Suprapubic skin (tissue), 4 donors: ENCODE measurements at regions not wholly inside any gene's neighbourhood (a gene's known extent, or its start where the extent isn't known, plus 50 kb on each side); places are given as distances from the start of the nearest gene placed in this dataset.
"Not testable (repeated sequence)": the region's sequence is repeated elsewhere in the genome, so short reads cannot be mapped to it uniquely, and the experiment has no call there.

Experiments
- DNase-seq, 2 donors: peaks; one replicate each; pipeline ENCODE4 v3.0.0-alpha.2; 2019; ENCODE audit warnings: low spot score in 2 of 2
- H3K27ac ChIP-seq: fragments of 200-600 bp; sonication (generic); one replicate; pipeline ENCODE4 v1.5.1; 2019
- H3K27me3 ChIP-seq: fragments of 200-600 bp; sonication (generic); one replicate; pipeline ENCODE4 v1.5.1; 2019
- H3K36me3 ChIP-seq: fragments of 200-600 bp; sonication (generic); one replicate; pipeline ENCODE4 v1.5.1; 2019
- H3K4me1 ChIP-seq: fragments of 200-600 bp; sonication (generic); one replicate; pipeline ENCODE4 v1.5.1; 2019
- H3K4me3 ChIP-seq: fragments of 200-600 bp; sonication (generic); one replicate; pipeline ENCODE4 v1.5.1; 2019; ENCODE audit warnings: mild to moderate bottlenecking
- H3K9me3 ChIP-seq: fragments of 200-600 bp; sonication (generic); one replicate; pipeline ENCODE4 v1.5.1; 2019
- CTCF ChIP-seq, 2 donors: fragments of 200-600 bp in 1 of 2; fragments of 450-650 bp in 1 of 2; sonication (generic) in 1 of 2; IDR thresholded peaks; one replicate each; pipeline ENCODE4 v1.5.1; 2016 to 2019; ENCODE audit warnings: antibody characterized with exemption in 2 of 2, mild to moderate bottlenecking in 1 of 2, moderate library complexity in 1 of 2
- EP300 ChIP-seq: sonication (generic); formaldehyde crosslinking; IDR thresholded peaks from one replicate; pipeline ENCODE4 v1.6.1; 2017; ENCODE audit warnings: antibody characterized with exemption
- POLR2A ChIP-seq, 2 donors: fragments of 450-650 bp; IDR thresholded peaks; one replicate each; pipeline ENCODE4 v1.6.1; 2017; ENCODE audit warnings: antibody characterized with exemption in 2 of 2, mild to moderate bottlenecking in 2 of 2, moderate library complexity in 2 of 2
- POLR2AphosphoS5 ChIP-seq, 3 donors: sonication (generic); formaldehyde crosslinking; IDR thresholded peaks; one replicate each; pipeline ENCODE4 v1.6.1; 2017; ENCODE audit warnings: antibody characterized with exemption in 3 of 3
- WGBS: methylation state at CpG from one replicate; pipeline ENCODE4 v1.1.5; 2018; 5-methylcytosine and 5-hydroxymethylcytosine counted together

GRCh38 chr15:62254137-62254934 lies 89.3 kb upstream of the C2CD4B start:
- DNase-seq = peak in 1 of 2 donors; percentile 72
- Histone ChIP-seq H3K27ac (no peak overlapping the region), H3K9me3 (no peaks in the 10 kb centered on the region), H3K27me3 (no peaks in the 10 kb centered on the region), H3K4me1 (no peaks in the 10 kb centered on the region), H3K4me3 (no peak overlapping the region), H3K36me3 (no peaks in the 10 kb centered on the region)
- peak in 1 of 2 donors; percentile 57 for TF ChIP-seq CTCF (IDR thresholded peaks at IDR 0.05)
- no peak for TF ChIP-seq POLR2AphosphoS5 (IDR thresholded peaks at IDR 0.05)
- 35% methylated on average over 9 of the region's 11 CpGs for WGBS

DNA sequence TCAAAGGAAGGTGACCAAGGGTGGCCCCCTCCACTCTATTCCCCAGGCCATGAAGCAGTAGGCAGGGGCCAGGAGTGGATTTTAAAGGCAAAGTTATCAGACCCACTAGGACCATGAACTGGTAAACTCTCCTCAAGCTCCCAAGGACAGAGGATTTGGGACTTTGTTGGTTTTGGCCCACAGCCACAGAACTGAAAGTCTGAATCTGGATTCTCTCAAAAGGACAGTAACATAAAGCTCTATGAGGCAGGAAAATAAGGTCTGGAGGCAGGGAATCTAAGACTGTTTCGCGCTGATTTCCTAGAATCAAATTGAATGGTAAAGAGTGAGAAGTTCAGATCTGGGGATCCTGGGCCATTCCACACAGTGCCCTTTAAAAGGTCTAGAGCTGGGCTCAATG lies 91.3 kb upstream of the C2CD4B start:
- WGBS = 89% methylated on average over 2 of the region's 2 CpGs
- not testable (repeated sequence) for H3K27ac ChIP-seq, H3K9me3 ChIP-seq, H3K36me3 ChIP-seq, H3K4me1 ChIP-seq, H3K4me3 ChIP-seq, H3K27me3 ChIP-seq, DNase-seq

DNA sequence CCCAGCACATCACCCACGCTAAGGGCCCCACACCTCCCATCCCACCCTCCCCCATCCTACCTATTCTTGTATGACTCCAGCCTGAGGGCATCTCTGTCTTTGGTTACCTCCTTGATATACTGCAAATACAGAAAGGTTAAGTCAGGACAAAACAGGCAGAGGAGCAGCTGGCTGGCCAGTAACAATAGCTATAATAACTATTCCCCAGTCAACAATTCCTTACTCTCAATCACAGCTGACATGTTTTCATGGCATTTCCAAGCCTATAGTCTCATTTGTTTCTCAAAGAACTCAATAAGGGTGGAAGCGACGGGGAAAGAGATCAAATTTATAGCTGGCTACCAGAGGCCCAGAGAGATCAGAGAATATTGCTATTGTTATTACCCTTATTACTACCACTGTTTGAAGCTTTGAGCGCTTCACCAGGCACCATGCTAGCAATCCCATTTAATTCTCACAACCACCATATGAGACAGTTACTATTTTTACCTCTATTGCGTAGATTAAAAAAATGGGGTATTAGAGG lies 93.0 kb upstream of the C2CD4B start:
- DNase-seq = no peak
- peaks cover 18% of the 10 kb centered on the region for H3K9me3 ChIP-seq
- no peak overlapping the region for H3K4me3 ChIP-seq
- H3K27ac ChIP-seq = no peak overlapping the region
- no peaks in the 10 kb centered on the region for H3K36me3 ChIP-seq
- 89% methylated on average over 5 of the region's 5 CpGs for WGBS
- H3K4me1 ChIP-seq = no peaks in the 10 kb centered on the region
- H3K27me3 ChIP-seq = no peaks in the 10 kb centered on the region
- no peak for TF ChIP-seq POLR2AphosphoS5 (IDR thresholded peaks at IDR 0.05)
- no peak for TF ChIP-seq EP300
- TF ChIP-seq POLR2A (IDR thresholded peaks at IDR 0.05) = no peak
- TF ChIP-seq CTCF (IDR thresholded peaks at IDR 0.05) = no peak

- no peaks in the 10 kb centered on the region for H3K27me3 ChIP-seq
- DNase-seq = no peak
- no peak overlapping the region for H3K27ac ChIP-seq
- TF ChIP-seq POLR2A (IDR thresholded peaks at IDR 0.05) (no peak), EP300 (no peak), CTCF (IDR thresholded peaks at IDR 0.05) (no peak), POLR2AphosphoS5 (IDR thresholded peaks at IDR 0.05) (no peak)
- WGBS = 92% methylated on average over 7 of the region's 7 CpGs
- H3K4me1 ChIP-seq = no peaks in the 10 kb centered on the region
- no peak overlapping the region for H3K4me3 ChIP-seq
- H3K9me3 ChIP-seq = peaks cover 31% of the 10 kb centered on the region
- no peaks in the 10 kb centered on the region for H3K36me3 ChIP-seq
These were observed 97.3 kb upstream of the C2CD4B start for GRCh38 chr15:62262305-62262941.

DNA sequence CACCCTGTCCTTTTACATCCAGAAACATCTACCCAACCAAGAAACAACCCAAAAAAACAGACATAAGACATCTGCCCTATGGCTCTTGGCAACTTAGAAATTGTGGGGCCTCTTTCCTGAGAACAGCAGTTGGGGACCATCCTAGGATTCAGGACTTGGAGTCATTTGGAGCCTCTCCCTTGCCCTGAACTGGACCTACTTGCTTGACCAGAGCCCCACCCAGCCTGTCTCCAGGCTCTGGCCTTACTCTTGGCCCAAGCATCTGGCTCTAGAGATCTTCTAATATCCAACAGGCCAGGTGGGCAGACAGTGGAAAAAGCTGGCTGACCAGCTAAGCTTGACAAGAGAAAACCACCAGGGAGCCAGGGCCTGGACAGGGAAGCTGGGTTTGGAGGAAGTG lies 99.1 kb upstream of the C2CD4B start:
- DNase-seq = no peak
- H3K4me3 ChIP-seq = no peak overlapping the region
- no peak overlapping the region for H3K27ac ChIP-seq
- no peaks in the 10 kb centered on the region for H3K36me3 ChIP-seq
- TF ChIP-seq POLR2A (IDR thresholded peaks at IDR 0.05) (no peak), CTCF (IDR thresholded peaks at IDR 0.05) (no peak), EP300 (no peak), POLR2AphosphoS5 (IDR thresholded peaks at IDR 0.05) (no peak)
- H3K4me1 ChIP-seq = no peaks in the 10 kb centered on the region
- H3K27me3 ChIP-seq = no peaks in the 10 kb centered on the region
- H3K9me3 ChIP-seq = peaks cover 47% of the 10 kb centered on the region
